Neural progenitor cell (in vitro differentiated cells): ENCODE measurements at regions not wholly inside any gene's neighbourhood (a gene's known extent, or its start where the extent isn't known, plus 50 kb on each side); places are given as distances from the start of the nearest gene placed in this dataset.

Experiments
- EZH2phosphoT487 ChIP-seq: fragments of 200-600 bp; sonication (generic); IDR thresholded peaks from 2 replicates; pipeline ENCODE4 v1.6.1; 2017; ENCODE audit warnings: antibody characterized with exemption
- TF ChIP-seq, protein P1 (sequence below): fragments of 200-600 bp; sonication (generic); IDR thresholded peaks from 2 replicates; pipeline ENCODE4 v1.5.1; 2017; ENCODE audit warnings: antibody characterized with exemption, mild to moderate bottlenecking

DNA sequence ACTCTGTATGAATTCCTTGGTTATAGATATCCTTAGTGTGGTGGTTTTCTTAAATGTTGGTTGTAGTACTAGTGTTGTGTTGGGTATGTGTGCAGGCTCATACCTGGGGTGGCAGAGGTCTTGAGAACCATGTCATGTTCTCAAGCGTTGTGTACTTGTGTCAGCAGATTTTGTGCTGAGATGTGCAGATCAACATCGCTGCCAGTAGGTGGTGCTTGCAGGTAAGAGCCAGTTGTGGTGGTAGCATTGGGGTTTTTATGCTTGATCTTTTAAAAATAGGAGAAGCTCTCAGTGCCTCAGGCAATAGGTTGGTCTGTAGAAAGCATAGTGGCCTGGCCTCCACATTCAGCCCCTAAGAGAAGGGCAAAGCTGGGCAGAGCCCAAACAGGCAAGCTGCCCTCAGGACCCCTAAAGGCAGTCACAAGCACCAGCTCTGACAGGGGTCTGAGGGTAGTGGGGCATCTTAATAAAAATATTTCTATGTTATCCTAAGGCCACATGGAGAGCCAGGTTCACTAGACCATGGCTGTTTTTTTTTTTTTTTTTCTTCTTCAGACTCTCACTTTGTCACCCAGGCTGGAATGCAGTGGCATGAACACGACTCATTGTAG is 164.0 kb downstream of the IL20RB start:
- TF ChIP-seq, protein P1, sequence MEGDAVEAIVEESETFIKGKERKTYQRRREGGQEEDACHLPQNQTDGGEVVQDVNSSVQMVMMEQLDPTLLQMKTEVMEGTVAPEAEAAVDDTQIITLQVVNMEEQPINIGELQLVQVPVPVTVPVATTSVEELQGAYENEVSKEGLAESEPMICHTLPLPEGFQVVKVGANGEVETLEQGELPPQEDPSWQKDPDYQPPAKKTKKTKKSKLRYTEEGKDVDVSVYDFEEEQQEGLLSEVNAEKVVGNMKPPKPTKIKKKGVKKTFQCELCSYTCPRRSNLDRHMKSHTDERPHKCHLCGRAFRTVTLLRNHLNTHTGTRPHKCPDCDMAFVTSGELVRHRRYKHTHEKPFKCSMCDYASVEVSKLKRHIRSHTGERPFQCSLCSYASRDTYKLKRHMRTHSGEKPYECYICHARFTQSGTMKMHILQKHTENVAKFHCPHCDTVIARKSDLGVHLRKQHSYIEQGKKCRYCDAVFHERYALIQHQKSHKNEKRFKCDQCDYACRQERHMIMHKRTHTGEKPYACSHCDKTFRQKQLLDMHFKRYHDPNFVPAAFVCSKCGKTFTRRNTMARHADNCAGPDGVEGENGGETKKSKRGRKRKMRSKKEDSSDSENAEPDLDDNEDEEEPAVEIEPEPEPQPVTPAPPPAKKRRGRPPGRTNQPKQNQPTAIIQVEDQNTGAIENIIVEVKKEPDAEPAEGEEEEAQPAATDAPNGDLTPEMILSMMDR: peak; percentile 82
- no peak for TF ChIP-seq EZH2phosphoT487
